ENCODE measurements at regions not wholly inside any gene's neighbourhood (a gene's known extent, or its start where the extent isn't known, plus 50 kb on each side); places are given as distances from the start of the nearest gene placed in this dataset.

DNA sequence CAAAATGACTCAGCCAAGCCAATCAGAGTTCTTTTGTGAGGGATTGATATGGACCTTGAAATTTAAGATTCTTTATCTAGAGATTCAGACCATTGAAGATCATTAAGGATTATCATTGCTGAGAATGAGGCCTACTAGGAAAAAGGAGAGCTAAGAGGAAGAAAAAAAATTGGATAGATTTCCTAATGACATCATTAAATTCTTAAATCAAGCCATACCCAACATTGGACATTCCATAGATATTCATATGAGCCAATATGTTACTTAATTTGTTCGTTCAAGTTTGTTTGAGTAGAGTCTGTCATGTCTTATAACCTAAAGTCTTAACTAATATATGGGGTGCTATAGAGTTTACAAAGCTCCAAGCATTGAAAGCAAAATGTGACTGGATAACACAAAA lies 727.9 kb upstream of the SEMA6A start:
- DNase-seq (ENCODE audit: low spot score), result no peak

DNA sequence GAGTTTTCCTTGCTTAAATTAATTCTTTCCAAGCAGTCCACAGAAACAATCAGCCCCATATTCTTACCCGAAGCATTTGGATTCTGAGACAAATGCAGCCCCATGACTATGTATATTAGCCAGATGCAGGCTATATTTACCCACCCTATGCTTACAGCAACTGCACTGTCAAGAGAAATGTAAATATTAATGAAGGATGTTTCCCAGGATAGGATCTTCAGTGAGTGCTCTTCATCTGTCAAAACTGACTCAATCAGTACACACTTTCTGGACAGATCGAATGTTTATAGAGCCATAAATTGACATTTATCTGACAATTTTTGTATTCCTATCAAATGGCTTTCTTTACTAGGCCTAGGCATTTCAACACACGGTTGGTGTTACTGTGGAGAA lies 725.3 kb upstream of the SEMA6A start:
- DNase-seq (ENCODE audit: low spot score), result no peak

DNA sequence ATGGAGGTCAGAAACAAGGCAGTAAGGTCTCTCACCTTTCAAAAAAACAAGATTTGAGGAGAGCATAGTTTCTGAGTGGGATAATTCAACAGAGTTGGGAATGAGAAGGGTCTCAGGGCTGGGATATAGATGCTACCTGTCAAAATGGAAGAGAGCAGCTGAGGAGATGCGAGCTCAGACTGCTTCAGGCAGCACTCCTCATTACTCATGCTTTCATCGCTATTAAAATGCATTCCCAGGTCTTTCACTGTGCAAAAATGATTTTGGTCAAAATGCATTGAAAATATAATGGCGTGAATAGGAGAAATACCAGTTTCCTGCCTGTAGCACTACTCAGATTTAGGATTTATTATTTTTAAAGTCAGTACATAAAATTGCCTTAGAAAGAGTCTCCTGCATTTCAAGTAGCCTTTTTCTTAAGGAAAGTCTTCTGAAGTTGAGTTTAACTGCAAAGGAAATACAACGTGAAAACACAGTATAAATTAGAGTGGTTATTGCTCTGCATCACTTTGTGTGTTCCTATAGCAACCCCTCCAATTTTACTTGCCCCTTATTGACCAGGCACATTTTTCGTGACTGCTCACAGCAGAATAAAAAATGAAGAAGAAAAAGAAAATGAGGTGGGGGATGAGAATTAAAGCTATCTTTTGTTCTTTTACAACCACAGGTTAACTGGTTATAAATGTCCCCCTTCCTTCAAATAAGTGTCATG lies 724.8 kb upstream of the SEMA6A start:
- no peak for DNase-seq (ENCODE audit: low spot score)

DNA sequence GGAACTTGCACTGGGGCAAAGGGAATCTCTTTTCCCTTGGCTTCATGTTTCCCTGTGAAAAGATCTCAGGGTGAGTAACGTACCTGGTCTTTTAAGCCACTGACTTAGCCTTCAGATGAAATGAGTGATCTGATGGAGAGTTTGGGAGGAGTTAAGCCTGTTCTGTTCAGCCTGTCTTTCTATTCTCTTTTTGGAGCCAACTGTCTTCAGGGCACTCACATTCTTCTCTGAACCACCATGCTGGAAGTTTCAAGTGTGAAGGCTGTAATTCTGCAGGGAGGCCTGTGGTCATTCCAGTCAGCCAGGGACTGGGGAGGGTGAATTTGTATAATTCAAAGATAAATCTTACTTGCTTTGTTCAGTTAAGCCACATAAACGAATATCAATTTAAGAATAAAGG lies 722.2 kb upstream of the SEMA6A start:
- no peak for DNase-seq (ENCODE audit: low spot score)

DNA sequence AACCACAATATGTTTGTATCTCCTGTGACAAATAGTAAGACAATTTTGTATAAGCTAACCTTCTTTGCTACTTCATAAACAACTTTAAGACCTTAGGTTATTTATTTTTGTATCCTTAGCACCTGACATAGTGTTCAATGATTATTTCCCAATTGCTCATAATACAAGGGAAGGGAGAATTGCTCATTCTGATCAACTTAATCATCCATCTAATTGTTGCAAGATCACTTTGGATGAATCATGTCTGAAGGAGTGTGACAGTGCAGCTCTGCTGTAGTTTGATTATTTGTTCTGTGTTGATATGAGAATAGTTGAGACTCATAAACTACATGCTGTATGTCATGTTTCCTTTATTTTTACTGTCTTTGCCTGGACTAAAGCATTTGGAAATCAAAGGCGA lies 721.3 kb upstream of the SEMA6A start:
- DNase-seq (ENCODE audit: low spot score), result no peak

DNA sequence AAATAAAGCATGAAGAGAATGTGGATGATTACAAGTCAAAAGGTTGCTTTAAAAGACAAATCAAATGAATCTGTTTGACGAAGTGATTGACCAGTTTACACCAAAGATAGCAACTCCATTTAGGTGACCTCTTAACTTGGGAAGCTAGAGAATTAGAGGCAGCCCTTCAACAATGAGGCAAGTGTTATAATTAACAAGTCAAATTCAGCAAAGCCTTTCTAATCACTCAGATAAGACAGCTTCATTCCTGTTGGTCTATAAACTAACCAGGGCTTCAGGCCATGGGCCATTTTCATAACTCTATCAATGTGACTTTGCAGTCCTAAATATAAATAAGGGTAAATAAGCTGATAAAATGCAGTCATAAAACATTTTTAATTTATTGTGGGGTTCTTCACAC lies 712.2 kb upstream of the SEMA6A start:
- no peak for DNase-seq (ENCODE audit: low spot score)

DNA sequence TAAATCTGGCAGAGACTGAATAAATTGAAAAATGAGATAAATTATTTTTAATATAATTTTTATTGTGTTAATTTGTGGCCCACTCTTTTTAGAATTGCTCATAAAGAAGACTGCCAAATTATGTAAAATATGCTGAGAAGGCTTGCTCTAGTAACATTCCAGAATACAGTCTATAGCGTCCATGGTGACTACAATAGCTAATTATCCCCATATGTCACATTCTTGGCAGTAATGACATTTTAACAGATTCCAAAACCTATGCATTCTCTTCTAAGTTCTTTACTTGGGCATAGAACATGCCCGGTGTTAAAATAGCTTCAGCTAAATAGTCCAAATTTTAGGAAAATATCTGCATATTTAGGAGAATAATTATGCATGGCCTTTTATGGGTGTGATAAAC lies 697.0 kb upstream of the SEMA6A start:
- DNase-seq (ENCODE audit: low spot score), result no peak

DNA sequence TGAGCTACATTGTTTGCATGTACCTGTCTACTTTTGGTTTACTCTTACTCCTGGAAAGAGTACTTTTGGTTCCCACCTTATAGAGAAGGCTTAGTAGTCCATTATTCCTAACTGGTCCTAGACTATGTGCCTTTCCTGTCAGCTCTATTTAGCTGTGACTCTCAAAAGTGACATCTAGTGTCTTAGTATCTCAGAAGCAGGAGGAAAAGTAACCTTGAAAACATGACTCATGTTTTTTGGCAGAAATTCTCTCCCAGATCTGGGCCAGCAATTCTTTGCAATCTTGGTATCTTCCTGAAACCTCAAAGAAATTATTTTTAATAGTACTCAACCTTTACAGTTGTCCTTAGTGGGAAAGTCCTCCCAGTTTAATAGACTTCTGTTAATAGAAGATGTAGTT lies 691.7 kb upstream of the SEMA6A start:
- DNase-seq (ENCODE audit: low spot score), result no peak

DNA sequence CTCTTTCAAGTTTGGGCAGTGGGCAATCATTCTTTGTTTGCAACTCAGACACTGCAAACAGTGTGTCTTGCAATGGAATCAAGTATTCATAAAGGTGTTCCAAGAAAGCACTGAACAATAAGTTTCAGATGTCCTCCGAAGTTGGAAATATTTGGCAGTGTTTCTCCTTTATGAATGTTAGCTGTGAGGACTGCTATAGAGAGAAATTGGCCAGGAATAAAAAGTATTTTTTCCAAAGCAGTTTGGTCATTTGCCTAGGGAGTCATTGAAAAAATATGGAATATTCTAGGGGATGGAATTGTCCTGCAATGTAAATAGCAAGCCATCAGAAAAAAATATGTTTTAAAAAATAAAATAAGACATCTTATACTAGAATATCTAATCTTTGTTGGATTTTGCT lies 688.6 kb upstream of the SEMA6A start:
- DNase-seq (ENCODE audit: low spot score), result no peak

DNA sequence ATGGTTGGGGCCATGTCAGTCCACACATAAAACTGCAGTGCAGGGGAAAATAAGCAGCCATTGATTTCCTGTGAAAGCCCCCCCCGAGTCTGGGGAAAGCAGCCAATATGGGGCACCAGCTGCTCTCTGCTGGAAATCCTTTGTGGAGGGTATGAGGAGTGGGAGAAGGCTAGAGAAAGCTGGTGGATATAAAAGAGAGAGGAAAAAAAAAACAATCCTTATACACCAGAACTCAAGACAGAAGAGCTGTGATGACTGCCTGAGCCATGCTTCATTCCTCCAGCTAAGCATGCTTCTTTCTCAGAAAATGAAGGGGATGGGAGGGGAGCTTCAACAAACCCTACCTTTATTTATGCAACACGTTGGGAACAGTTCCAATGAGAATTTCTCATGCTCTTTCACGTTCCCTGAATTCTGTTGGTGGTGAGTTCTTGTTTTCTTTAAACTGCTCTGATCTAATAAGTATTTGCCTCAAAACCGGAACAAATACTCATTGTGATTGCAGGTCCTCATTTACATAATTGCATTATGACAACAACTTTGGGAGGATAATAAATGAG lies 688.0 kb upstream of the SEMA6A start:
- no peak for DNase-seq (ENCODE audit: low spot score)

DNA sequence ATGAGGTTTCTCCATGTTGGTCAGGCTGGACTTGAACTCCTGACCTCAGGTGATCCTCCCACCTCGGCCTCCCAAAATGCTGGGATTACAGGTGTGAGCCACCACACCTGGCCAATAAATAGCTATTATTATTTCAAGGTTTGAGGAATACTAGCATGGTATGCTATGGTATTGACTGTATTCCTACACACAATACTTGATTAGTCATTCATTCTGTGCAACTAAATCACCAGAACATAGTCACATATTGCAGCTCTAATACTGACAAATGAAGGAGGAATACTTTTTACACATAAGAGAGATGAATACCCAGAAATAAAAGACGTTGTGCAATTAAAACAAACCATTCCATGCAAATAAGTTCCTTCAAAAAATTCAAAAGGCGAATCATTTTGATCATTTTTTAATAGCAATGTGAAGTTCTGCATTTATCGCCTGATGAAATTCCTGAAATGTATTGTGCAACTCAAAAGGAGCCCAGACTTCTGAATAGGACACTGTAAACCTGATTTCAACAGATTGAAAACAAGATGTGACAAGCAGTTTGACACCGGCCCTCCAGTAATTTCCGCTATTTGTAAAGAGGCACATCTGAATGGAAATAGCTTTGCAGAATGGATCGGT lies 687.4 kb upstream of the SEMA6A start:
- DNase-seq (ENCODE audit: low spot score), result no peak

DNA sequence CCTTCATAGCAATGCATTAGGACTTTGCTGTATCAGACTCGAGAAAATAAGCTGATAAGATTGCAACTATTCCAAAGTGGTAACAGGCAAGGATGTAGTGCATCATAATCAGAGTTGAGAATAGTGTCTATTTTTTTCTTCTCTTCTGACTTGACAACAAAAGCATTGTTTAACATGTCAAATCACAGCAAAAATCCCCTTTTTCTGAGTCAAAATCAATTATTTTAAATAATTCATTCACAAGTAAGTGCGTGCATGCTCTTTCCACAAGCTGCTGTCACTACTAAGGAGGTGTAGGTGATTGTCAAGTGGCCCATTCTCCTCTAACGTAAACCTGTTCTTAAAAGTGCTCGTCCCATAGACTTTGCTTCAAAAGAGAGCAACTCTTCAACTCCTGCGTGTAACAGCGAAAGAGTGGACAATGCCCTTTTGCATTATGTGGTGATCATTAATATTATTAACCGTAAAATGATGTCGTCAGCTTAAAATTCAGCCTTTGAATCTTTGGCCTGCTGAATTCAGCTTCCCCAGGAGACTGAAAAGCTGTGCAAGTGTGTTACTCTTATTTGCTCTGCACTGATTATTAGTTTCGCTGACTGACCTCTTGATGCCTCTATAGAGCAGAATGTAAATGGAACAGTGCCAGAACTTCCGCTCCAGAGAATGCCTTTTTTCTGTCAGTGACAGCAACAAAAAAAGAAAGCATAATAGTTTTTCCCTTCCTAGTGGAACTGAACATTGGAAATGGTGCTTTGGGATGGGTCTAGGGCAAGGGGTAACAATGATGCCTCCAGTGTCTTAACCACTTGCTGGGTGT lies 680.8 kb upstream of the SEMA6A start:
- no peak for DNase-seq (ENCODE audit: low spot score)

DNA sequence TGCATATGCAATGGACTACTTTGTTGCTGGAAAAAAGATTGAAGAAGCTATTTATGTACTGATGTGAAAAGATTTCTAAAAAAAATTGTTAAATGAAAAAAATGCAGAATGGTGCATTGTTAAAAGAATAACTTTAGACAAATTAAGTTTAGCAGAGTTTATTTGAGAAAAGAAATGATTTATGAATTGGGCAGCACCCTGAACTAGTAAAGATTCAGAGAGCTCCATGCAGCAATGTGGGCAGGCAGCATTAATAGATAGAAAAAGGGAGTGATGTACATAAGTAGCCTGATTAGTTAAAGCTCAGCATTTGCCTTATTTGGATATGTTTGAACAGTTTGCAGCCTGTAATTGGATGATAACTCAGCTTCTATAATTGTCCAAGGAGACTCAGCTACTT lies 677.9 kb upstream of the SEMA6A start:
- DNase-seq (ENCODE audit: low spot score), result no peak

DNA sequence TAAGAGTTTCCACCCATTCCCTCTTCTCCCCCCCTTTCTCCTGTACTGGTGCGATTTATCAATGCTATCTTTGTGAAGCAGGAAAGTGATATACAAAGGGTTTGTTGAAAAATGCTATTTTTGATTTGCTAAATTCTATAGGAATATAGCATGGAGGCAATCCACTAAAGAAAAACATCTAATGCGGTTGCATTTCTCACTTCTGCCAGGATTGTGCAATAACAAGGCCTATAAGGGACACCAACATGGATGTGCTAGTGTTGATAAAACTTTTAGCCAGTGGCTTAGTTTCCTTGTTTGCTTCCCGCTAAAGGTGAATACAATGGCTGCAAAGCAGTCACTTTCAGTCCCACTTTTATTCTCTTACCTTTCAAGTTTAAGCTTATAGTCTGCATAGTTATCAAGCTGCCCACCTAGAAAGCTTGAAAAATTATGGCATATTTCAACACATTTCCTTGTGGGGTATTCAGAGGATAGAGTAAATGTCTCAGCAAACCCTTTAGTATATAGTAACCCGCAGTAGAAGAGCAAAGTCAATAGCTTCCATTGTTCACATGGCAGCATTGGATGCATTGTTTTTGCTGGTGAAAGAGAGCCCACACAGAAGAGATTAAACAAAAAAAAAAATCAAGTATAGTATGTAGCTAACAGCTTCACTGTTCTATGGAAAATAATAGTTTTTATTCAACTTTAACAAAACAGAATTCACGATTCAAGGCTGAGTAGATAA lies 674.6 kb upstream of the SEMA6A start:
- no peak for DNase-seq (ENCODE audit: low spot score)

DNA sequence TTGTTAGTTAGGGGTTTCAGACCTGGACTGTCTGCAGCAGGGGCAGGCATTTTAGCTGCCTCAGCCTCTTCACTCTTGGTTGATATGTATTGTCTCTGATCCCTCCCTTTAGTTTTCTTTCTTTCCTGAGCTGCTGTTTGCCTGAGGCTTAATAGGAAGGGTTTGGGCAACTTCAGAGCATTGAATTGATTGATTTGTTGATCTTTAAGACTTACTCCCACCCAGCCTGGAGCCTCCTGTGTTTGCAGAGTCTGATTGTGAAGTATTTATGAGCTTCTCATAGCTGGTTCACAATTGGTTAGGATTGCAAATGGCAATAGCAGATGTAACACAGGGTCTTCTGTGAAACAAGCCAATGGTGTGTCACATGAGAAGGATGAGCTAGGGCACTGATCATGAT lies 671.8 kb upstream of the SEMA6A start:
- no peak for DNase-seq (ENCODE audit: low spot score)

DNA sequence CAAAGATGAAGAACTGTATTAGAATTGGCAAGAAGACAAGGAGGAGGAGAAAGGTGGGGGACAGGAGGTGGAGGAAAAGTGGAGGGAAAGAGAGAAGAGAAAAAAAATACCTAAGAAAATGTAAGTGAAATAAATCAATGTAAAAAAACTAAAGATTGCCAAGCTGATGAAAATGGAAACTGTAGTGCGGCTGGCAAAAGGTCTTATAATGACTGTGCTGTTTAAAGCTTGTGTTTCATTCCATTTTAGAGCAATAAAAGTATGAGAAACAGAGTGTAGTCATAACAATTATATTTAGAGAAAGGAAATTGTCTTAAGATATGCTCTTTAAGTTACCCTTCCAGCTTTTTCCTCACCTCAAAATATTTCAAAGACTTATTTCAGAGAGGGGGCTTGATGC lies 670.5 kb upstream of the SEMA6A start:
- no peak for DNase-seq (ENCODE audit: low spot score)

DNA sequence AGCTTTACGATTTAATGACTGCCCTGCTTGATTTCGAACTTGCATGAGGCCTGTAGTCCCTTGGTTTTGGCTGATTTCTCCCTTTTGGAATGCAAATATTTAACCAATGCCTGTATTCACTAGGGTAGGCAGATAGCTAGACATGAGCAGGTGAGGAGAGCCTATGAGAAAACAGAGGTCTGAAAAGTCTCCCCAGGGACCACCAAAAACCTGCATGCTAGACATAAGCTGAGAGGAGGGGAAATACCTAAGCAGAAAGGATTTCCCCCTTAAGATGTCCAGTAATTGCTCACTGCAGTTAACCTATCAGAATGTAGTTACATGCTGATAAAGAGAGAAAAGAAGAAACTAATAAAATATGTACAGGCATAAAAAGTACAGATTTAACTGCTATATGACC lies 667.4 kb upstream of the SEMA6A start:
- DNase-seq (ENCODE audit: low spot score), result no peak

DNA sequence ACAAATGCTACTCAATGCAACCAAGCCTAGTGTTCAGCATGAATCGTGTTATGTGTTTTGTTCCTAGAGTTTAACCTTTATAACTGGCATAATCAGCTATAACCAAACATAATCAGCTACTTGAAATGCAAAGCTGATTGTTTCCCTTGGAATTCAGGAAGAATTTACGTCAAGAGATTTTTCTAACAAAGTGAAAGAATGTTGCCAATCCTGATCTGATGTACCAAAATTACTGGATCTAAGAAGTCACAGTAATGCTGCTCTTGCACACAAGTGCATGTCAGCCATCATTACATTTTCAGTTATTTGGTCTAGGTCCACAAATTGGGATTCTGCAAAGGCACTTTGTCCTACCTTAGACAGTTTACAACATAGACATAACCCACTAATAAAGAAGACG lies 662.3 kb upstream of the SEMA6A start:
- DNase-seq (ENCODE audit: low spot score), result no peak

DNA sequence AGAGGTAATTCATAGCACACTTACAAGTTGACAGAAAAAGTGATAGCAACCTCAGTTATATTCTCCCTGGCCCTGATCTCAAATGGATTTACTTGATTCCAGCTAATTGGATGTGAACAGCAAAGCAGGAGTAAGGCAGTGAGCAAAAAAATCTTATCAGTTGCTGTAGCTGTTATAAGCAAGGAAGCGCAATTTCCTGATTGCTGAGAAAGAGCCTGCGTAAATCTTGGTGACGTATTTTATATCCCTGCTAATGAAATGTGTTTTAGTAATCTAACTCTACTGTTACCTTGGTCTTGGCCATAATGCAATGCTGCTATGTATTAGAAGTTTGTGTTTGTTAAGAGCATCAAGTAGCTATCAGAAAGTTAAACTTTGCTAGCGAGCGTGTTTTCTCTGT lies 661.2 kb upstream of the SEMA6A start:
- DNase-seq (ENCODE audit: low spot score), result no peak

DNA sequence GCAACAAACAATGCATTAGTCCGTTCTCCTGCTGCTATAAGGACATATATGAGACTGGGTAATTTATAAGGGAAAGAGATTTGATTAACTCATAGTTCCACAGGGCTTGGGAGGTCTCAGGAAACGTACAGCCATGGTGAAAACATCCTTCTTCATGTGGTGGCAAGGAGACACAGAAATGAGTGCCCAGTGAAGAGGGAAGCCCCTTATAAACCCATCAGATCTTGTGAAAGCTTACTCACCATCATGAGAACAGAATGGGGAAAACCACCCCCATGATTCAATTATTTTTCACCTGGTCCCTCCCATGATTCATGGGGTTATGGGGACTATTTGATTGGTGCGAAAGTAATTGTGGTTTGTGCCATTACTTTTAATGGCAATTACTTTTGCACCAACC lies 655.8 kb upstream of the SEMA6A start:
- no peak for DNase-seq (ENCODE audit: low spot score)

DNA sequence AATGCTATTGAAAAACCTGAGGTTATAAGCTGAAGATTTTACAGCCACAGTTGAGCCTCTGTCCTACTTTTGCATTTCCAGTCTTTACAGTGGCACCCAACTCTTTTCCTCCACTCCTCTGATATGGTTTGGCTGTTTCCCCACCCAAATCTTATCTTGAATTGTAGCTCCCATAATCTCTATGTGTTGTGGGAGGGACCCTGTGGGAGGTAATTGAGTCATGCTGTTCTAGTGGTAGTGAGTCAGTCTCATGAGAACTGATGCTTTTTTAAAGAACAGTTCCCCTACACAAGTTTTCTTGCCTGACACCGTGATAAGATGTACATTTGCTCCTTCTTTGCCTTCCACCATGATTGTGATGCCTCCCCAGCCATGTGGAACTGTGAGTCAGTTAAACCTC lies 646.1 kb upstream of the SEMA6A start:
- no peak for DNase-seq (ENCODE audit: low spot score)

DNA sequence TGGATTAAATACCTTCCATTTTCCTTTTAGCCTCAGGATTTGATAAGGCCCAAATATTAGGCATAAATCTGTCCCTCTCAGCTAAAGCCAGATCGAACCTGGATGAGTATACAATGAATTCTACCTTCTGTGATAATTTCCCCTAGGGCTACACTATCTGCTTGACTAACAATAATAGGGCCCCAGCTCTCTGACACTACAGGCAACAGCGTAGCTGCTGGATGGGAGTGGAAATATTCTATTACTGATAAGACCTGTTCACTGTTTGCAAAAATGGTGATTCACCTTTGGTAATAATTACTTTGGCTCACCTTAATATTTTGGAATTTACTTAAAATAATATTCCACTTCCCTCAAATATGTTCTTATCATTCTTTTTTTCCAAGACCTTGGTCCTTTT lies 644.2 kb upstream of the SEMA6A start:
- no peak for DNase-seq (ENCODE audit: low spot score)
